D721Med (cell line): ENCODE measurements at regions not wholly inside any gene's neighbourhood (a gene's known extent, or its start where the extent isn't known, plus 50 kb on each side); places are given as distances from the start of the nearest gene placed in this dataset.

ENCODE experiments used
- DNase-seq: peaks from one replicate; pipeline ENCODE4 v3.0.0; 2011; ENCODE audit warnings: low spot score; ENCODE audit not compliant: insufficient read length
- FAIRE-seq: peaks from 2 replicates; lab custom pipeline; 2011; peaks lifted over from hg19 to GRCh38; lab: Jason Lieb, UNC
- CTCF ChIP-seq: IDR thresholded peaks from 2 replicates; pipeline ENCODE4 v1.5.1; 2012; ENCODE audit warnings: mild to moderate bottlenecking, control low read depth; ENCODE audit not compliant: insufficient read depth; ENCODE audit errors: missing control alignments

- no peak for FAIRE-seq
- no peak for TF ChIP-seq CTCF
Measured at GRCh38 chr2:177052471-177052870, 160.1 kb upstream of the HNRNPA3 start.

GRCh38 chr2:177053038-177053437, 159.6 kb upstream of the HNRNPA3 start:
- FAIRE-seq (no peak), DNase-seq (no peak)
- no peak for TF ChIP-seq CTCF

More at GRCh38 chr2:177052471-177052870, 160.1 kb upstream of the HNRNPA3 start:
- DNase-seq, result no peak

GRCh38 chr2:177053716-177054115, 158.9 kb upstream of the HNRNPA3 start:
- no peak for DNase-seq
- FAIRE-seq, result no peak
- TF ChIP-seq CTCF, result no peak

GRCh38 chr2:177056481-177056929, 156.1 kb upstream of the HNRNPA3 start:
- no peak for DNase-seq
- TF ChIP-seq CTCF, result peak; percentile 13
- FAIRE-seq, result no peak

- no peak for DNase-seq
- no peak for FAIRE-seq
Measured at GRCh38 chr2:177058747-177059146, 153.8 kb upstream of the HNRNPA3 start.

GRCh38 chr2:177059293-177059692, 153.3 kb upstream of the HNRNPA3 start:
- no peak for TF ChIP-seq CTCF
- no peak for FAIRE-seq

More at GRCh38 chr2:177058747-177059146, 153.8 kb upstream of the HNRNPA3 start:
- TF ChIP-seq CTCF, result no peak

GRCh38 chr2:177063331-177063730, 149.3 kb upstream of the HNRNPA3 start:
- no peak for TF ChIP-seq CTCF
- DNase-seq (no peak), FAIRE-seq (no peak)

More at GRCh38 chr2:177059293-177059692, 153.3 kb upstream of the HNRNPA3 start:
- DNase-seq, result no peak
